HepG2 (cell line): ENCODE measurements at regions not wholly inside any gene's neighbourhood (a gene's known extent, or its start where the extent isn't known, plus 50 kb on each side); places are given as distances from the start of the nearest gene placed in this dataset.

Source experiments
- ATAC-seq: fragments of 200-7000 bp; cut with Tn5 transposase; 3 replicates; pipeline ENCODE4 v1.9.1; 2020; ENCODE audit warnings: mild to moderate bottlenecking, moderate library complexity
- BruUV-seq: library from RNA; stranded (reverse); fragments of 400-500 nt; replicated peaks from 2 replicates; lab custom pipeline; 2021; lab: Mats Ljungman, UMichigan
- CTCF ChIA-PET: fragments of 300-600 bp; formaldehyde crosslinking; extraction: SDS; loops from one replicate; lab custom pipeline; 2021; ENCODE audit warnings: low total read pairs, inconsistent platforms, low intra/inter-chr PET ratio; lab: Yijun Ruan, JAX
- POLR2A ChIA-PET: fragments of 350-600 bp; sonication (Branson Sonifier 250); formaldehyde crosslinking; loops from one replicate; lab custom pipeline; 2020; ENCODE audit warnings: antibody characterized with exemption, inconsistent platforms; lab: Yijun Ruan, JAX
- DNase-seq: peaks from one replicate; pipeline ENCODE4 v3.0.0-alpha.2; 2015; ENCODE audit warnings: low spot score
- FAIRE-seq: peaks from 3 replicates; lab custom pipeline; 2011; peaks lifted over from hg19 to GRCh38; lab: Jason Lieb, UNC
- H2AFZ ChIP-seq: one replicate; pipeline ENCODE4 v1.6.1; 2011; ENCODE audit warnings: low read length, inconsistent platforms
- H3K27ac ChIP-seq: fragments of 300-600 bp; 3 replicates; pipeline ENCODE4 v1.8.0; 2011; ENCODE audit warnings: mixed run types, mild to moderate bottlenecking, mixed read lengths, low read length, inconsistent platforms; ENCODE audit not compliant: insufficient read depth; ENCODE audit errors: extremely low read length
- H3K27me3 ChIP-seq, 2 experiments: fragments of 200-600 bp in 1 of 2; 2 replicates in 1 of 2; 3 replicates in 1 of 2; pipeline versions ENCODE4 v1.6.0 to v1.8.0; 2011; ENCODE audit warnings: low read length in 2 of 2, mild to moderate bottlenecking in 2 of 2, moderate library complexity in 2 of 2, inconsistent platforms in 1 of 2; ENCODE audit not compliant: insufficient read depth in 2 of 2, control insufficient read depth in 1 of 2
- H3K36me3 ChIP-seq, 2 experiments: fragments of 200-600 bp in 1 of 2; replicated peaks in 1 of 2; 2 replicates in 1 of 2; 3 replicates in 1 of 2; pipeline versions ENCODE4 v1.5.1 to v1.8.0; 2011; ENCODE audit warnings: low read length in 2 of 2, inconsistent platforms in 1 of 2; ENCODE audit not compliant: insufficient read depth in 2 of 2, control insufficient read depth in 1 of 2
- H3K4me1 ChIP-seq: 2 replicates; pipeline ENCODE4 v1.5.1; 2012; ENCODE audit warnings: low read length, inconsistent platforms; ENCODE audit not compliant: insufficient read depth
- H3K4me2 ChIP-seq: 2 replicates; pipeline ENCODE4 v1.6.0; 2011; ENCODE audit warnings: low read depth, low read length, inconsistent platforms
- H3K4me3 ChIP-seq, 3 experiments: fragments of 200-600 bp in 1 of 3; sonication (generic), shearing (Covaris generic) in 1 of 3; replicated peaks in 1 of 3; 2 replicates each; pipeline ENCODE4 v1.5.1; 2011 to 2016; ENCODE audit warnings: low read length in 3 of 3, inconsistent platforms in 2 of 3, low read depth in 2 of 3, mild to moderate bottlenecking in 2 of 3, control low read depth in 1 of 3, mixed read lengths in 1 of 3; ENCODE audit not compliant: insufficient read depth in 1 of 3
- H3K79me2 ChIP-seq: one replicate; pipeline ENCODE4 v1.6.1; 2011; ENCODE audit warnings: low read length, inconsistent platforms; ENCODE audit not compliant: insufficient read depth
- H3K9ac ChIP-seq: 2 replicates; pipeline ENCODE4 v1.6.0; 2011; ENCODE audit warnings: mild to moderate bottlenecking, low read depth, low read length, inconsistent platforms; ENCODE audit not compliant: insufficient read depth
- H3K9me3 ChIP-seq: 2 replicates; pipeline ENCODE4 v1.5.1; 2012; ENCODE audit warnings: mild to moderate bottlenecking, low read length
- H4K20me1 ChIP-seq: 2 replicates; pipeline ENCODE4 v1.6.0; 2011; ENCODE audit warnings: inconsistent platforms, mild to moderate bottlenecking, low read length, moderate library complexity; ENCODE audit not compliant: insufficient read depth
- LCORL ChIP-seq, 2 experiments: fragments of 450-650 bp in 1 of 2; sonication (generic) in 1 of 2; formaldehyde crosslinking in 1 of 2; IDR thresholded peaks; 2 replicates each; pipeline versions ENCODE4 v1.5.0 to v1.6.1; 2017 to 2020; ENCODE audit warnings: antibody characterized with exemption in 1 of 2, missing genetic modification reagents in 1 of 2
- MAFF ChIP-seq: IDR thresholded peaks from 2 replicates; pipeline ENCODE4 v1.6.1; 2011; ENCODE audit warnings: low read depth, low read length, improper control_type of control experiment
- MAFK ChIP-seq, 2 experiments: IDR thresholded peaks in 1 of 2; conservative IDR thresholded peaks in 1 of 2; 2 replicates each; pipeline ENCODE4 v1.6.1; 2011; ENCODE audit warnings: improper control_type of control experiment in 2 of 2, low read length in 2 of 2
- NFE2L2 ChIP-seq: fragments of 150-350 bp; IDR thresholded peaks from 2 replicates; pipeline ENCODE4 v1.6.1; 2014; ENCODE audit warnings: low read length
- SMYD3 ChIP-seq: sonication (generic); formaldehyde crosslinking; IDR thresholded peaks from 2 replicates; pipeline ENCODE4 v1.8.1; 2023; ENCODE audit warnings: mild to moderate bottlenecking, missing genetic modification reagents
- ZNF274 ChIP-seq: sonication (generic); formaldehyde crosslinking; IDR thresholded peaks from 2 replicates; pipeline ENCODE4 v1.5.1; 2020; ENCODE audit warnings: mild to moderate bottlenecking, missing genetic modification reagents
- WGBS: methylation state at CpG from one replicate; pipeline ENCODE4 v1.1.6; 2017; ENCODE audit warnings: low lambda C conversion rate; 5-methylcytosine and 5-hydroxymethylcytosine counted together
- in situ Hi-C: cut with HindIII; loops from 2 replicates; pipeline ENCODE4 v1.10.0; 2017; ENCODE audit warnings: low pct_unique_long_range_greater_than_20kb; ENCODE audit not compliant: extremely low pct_ligation_motif_present
- intact Hi-C: fragments of 100-400 bp; cut with micrococcal nuclease; formaldehyde crosslinking; loops from one replicate; pipeline ENCODE4 v1.10.0; 2022; ENCODE audit not compliant: unreplicated experiment

DNA sequence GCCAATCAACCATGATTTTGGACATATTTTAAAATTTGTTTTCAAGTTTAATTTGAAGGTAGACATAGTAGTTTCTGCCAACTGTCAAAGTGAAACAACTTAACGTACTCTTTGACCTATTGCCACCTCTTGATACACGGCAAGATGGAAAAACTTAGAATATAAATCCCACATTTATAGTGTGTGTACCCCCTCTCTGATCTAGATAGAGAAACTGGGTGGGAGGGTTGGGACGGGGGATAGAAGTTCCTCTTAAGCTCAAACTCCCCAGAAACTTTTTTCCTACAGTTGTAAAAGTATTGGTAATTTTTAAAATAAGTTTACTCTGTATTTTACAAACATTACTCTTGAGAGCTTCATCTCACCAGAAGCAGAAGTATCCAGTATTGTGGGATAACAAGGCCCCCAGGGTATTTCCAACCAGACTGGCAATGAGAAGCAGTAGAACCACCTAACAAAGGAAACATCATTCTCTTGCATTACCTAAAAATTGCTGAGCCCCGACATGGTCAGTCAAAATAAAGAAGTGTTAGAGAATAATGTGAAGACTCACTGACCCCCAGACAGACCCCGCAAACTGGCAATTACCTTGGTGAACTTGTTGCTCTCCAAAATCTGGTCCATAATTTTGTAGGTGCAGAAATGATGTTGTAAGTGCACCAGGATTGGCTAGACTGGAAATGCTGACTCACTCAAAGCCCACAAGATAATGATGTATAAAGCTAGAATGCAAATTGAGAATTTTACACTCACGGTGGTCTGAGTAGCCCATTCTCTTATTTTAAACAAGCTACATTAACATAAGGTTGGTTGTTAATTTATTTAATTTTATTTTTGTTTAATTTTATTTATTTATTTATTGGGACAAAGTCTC, 74.7 kb upstream of the TNFAIP3 start:
- TF ChIP-seq ZNF274 (CRISPR knock-in tag) = no peak
- peak; percentile 33; the same call in 1 of the 2 replicates for TF ChIP-seq MAFF
- peak; percentile 31 to 52; a peak in 3 of 4 replicates for TF ChIP-seq MAFK (conservative IDR thresholded peaks at IDR 0.05 in 1 of 2, IDR thresholded peaks at IDR 0.05 in 1 of 2; ENCODE audit: low read length in 2 of 2)
- 0 out of 2 replicates have a peak, but pooled peaks have one; percentile 30 for TF ChIP-seq SMYD3 (CRISPR knock-in tag)
- TF ChIP-seq NFE2L2 = peak; percentile 72
- no peak for TF ChIP-seq LCORL (IDR thresholded peaks at IDR 0.05)
- 0 out of 2 replicates have a peak, but pooled peaks have one; percentile 15 for TF ChIP-seq LCORL (CRISPR knock-in tag; IDR thresholded peaks at IDR 0.05)
- Histone ChIP-seq H3K4me3 (no peak overlapping the region), H3K79me2 (no peaks in the 10 kb centered on the region), H3K9ac (no peak overlapping the region), H3K9me3 (no peaks in the 10 kb centered on the region), H3K27ac (peak overlapping the region; percentile 98), H3K36me3 (no peaks in the 10 kb centered on the region), H3K27me3 (no peaks in the 10 kb centered on the region), H4K20me1 (no peaks in the 10 kb centered on the region), H3K4me1 (peaks cover 73% of the 10 kb centered on the region), H2AFZ (no peak overlapping the region), H3K4me2 (no peak overlapping the region)
- FAIRE-seq (no peak), DNase-seq (no peak), ATAC-seq (no peak)
- intact Hi-C loops (no loop called here), in situ Hi-C loops (no loop called here)
- 98% methylated on average over 6 of the region's 6 CpGs for WGBS
- CTCF ChIA-PET = no interaction called here
- POLR2A ChIA-PET = no interaction called here
- BruUV-seq = no TSS peak
